Osteocyte (in vitro differentiated cells): ENCODE measurements at regions not wholly inside any gene's neighbourhood (a gene's known extent, or its start where the extent isn't known, plus 50 kb on each side); places are given as distances from the start of the nearest gene placed in this dataset.

Experiments
- DNase-seq: peaks from one replicate; pipeline ENCODE4 v3.0.0; 2021; ENCODE audit warnings: mixed read lengths; ENCODE audit not compliant: unreplicated experiment; ENCODE audit errors: extremely low spot score
- H3K27ac Mint-ChIP-seq: one replicate; pipeline ENCODE4 v1.8.0; 2021; ENCODE audit warnings: mild to moderate bottlenecking, mixed read lengths; ENCODE audit not compliant: unreplicated experiment
- H3K27me3 Mint-ChIP-seq: one replicate; pipeline ENCODE4 v1.8.0; 2021; ENCODE audit warnings: mixed read lengths; ENCODE audit not compliant: unreplicated experiment
- H3K36me3 Mint-ChIP-seq: one replicate; pipeline ENCODE4 v1.8.0; 2021; ENCODE audit warnings: mixed read lengths; ENCODE audit not compliant: unreplicated experiment
- H3K4me1 Mint-ChIP-seq: one replicate; pipeline ENCODE4 v1.8.0; 2021; ENCODE audit warnings: mixed read lengths; ENCODE audit not compliant: unreplicated experiment
- H3K4me3 Mint-ChIP-seq: one replicate; pipeline ENCODE4 v1.8.0; 2021; ENCODE audit warnings: mild to moderate bottlenecking, moderate library complexity, mixed read lengths; ENCODE audit not compliant: unreplicated experiment
- H3K9me3 Mint-ChIP-seq: one replicate; pipeline ENCODE4 v1.8.0; 2021; ENCODE audit warnings: mixed read lengths; ENCODE audit not compliant: unreplicated experiment
- TF ChIP-seq, protein P1 (sequence below): fragments of 200-600 bp; sonication (generic); IDR thresholded peaks from 2 replicates; pipeline ENCODE4 v1.5.0; 2021; ENCODE audit warnings: antibody characterized with exemption, mild to moderate bottlenecking, moderate library complexity

DNA sequence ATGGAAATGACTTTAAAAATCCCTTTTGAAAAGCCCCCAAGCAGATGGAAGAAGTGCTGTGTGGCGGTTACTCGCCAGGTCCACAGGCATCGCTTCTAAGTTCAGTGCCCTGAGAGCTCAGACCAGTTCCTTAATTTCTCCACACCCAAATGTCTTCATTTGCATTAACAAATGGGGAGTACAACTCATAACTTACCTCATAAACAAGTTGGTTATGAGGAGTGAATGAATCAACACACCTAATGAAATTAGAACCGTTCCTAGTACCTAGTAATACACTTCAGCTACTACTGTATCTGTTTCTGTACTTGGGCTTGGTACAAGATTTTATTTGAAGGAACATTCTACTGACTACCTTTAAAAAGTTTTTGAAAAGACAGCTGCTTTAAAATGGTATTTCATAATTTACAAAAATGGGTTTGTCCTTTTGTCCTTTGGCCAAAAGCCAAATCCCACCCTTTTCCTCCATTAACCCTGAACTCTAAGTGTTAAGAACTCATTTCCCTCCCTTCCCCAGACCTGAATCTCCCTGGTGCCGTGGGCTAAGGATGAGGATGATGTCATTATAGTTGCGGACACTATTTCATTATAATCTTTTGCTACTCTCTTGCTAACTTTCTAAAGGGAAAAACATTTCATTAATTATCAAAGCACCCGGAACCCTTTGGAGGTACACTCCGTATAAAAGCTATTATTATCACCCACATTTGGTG is 221.5 kb upstream of the CELF2 start:
- H3K4me3 Mint-ChIP-seq: peak overlapping the region; percentile 34
- no peak for DNase-seq
- H3K36me3 Mint-ChIP-seq: no peaks in the 10 kb centered on the region
- H3K9me3 Mint-ChIP-seq: no peaks in the 10 kb centered on the region
- peak overlapping the region; percentile 94 for H3K27ac Mint-ChIP-seq
- no peaks in the 10 kb centered on the region for H3K27me3 Mint-ChIP-seq
- H3K4me1 Mint-ChIP-seq: peaks cover 74% of the 10 kb centered on the region
- TF ChIP-seq, protein P1, sequence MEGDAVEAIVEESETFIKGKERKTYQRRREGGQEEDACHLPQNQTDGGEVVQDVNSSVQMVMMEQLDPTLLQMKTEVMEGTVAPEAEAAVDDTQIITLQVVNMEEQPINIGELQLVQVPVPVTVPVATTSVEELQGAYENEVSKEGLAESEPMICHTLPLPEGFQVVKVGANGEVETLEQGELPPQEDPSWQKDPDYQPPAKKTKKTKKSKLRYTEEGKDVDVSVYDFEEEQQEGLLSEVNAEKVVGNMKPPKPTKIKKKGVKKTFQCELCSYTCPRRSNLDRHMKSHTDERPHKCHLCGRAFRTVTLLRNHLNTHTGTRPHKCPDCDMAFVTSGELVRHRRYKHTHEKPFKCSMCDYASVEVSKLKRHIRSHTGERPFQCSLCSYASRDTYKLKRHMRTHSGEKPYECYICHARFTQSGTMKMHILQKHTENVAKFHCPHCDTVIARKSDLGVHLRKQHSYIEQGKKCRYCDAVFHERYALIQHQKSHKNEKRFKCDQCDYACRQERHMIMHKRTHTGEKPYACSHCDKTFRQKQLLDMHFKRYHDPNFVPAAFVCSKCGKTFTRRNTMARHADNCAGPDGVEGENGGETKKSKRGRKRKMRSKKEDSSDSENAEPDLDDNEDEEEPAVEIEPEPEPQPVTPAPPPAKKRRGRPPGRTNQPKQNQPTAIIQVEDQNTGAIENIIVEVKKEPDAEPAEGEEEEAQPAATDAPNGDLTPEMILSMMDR: no peak

DNA sequence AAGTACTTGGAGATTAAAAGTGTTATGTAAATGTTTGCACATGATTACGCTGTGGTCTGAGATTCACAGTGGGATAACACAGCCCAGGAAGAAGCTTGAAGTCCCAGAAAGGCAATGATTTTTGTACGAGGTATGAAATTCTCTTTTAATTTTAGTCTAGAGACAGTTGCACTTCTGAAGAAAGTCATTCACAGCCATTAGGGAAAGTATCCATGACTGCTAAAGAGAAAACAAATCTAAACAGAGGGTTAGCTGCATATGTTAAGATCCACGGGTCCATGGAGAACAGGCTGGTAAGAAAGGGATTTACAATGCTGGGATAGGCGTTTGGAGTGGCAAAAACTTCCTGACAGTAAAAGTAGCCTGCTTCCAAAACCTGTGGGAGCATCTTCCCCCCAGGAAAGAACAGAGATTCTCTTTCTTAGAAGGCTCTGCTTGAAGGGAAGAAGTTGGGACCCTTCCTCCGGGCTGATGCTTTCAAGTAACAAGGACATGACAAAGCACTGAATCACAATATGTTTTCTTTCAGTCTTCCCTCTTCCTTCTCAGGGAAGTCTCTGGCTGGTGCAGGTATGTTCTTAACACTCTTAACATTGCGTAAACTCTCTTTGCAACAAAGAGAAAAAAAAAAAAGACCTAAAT is 220.8 kb upstream of the CELF2 start:
- Mint-ChIP-seq H3K27me3 (no peaks in the 10 kb centered on the region), H3K4me1 (peaks cover 70% of the 10 kb centered on the region), H3K9me3 (peaks cover 2% of the 10 kb centered on the region), H3K4me3 (peak overlapping the region; percentile 34), H3K27ac (peak overlapping the region; percentile 94), H3K36me3 (peaks cover 2% of the 10 kb centered on the region)
- no peak for DNase-seq
- TF ChIP-seq, protein P1: no peak

DNA sequence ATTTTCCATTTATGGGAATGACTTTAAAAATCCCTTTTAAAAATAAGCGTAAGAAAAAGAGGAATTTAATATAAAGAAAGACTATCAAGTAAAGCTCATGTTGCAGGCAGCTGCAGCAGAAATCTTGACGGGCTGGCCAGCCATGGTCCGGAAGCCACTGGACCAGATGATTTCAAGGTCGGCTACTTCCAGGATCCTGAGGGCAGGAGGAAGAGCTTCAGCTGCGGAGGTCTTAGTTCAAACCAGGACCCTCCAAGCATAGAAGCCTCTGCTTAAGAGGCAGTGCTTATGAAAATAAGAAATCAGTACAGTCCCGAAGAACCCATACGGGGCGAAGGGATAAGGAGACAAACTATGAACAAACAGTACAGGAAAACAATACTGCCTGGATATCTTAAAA is 220.2 kb upstream of the CELF2 start:
- Mint-ChIP-seq H3K27ac (peak overlapping the region; percentile 94), H3K4me3 (peak overlapping the region; percentile 34), H3K4me1 (peaks cover 64% of the 10 kb centered on the region), H3K9me3 (peaks cover 4% of the 10 kb centered on the region), H3K27me3 (no peaks in the 10 kb centered on the region), H3K36me3 (peaks cover 3% of the 10 kb centered on the region)
- TF ChIP-seq, protein P1: no peak
- DNase-seq: no peak

DNA sequence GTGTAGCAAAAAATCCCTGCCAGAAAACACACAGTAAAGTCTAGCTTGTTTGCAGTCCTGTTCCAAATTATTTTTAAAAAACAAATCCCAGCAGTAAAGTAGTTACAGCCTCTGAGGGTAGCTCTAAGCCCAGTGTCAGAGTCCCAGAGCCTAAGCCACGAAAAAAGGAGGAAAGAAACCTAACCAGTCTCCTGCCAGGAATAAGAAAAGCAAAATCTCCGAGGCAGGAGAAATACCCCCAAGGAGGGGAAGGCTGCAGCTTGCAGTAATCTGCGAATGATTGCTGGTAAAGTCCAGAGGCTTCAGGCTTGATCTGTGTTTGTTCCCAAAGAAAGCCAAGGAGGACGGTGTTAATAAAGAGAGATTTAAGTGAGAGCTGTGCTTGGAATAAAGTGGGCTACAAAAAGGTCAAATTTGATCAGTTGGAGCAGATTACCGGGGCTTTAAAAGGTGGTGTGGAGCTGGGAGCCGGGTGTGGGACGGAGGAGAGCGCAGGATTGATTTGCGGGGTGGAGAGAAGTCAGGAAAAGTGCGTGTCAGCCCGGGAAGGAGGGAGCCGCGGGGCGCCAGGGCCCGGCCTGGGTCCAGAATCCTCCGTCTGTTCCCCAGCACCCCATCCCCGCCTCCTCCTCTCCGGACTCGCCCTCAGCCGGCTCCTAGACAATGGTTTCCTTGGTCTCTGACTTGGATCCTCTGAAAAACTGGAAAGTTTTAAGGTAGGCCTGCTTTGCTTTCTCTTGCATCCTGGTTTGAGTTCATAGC is 219.4 kb upstream of the CELF2 start:
- DNase-seq: no peak
- Mint-ChIP-seq H3K4me1 (peaks cover 56% of the 10 kb centered on the region), H3K9me3 (peaks cover 4% of the 10 kb centered on the region), H3K36me3 (peaks cover 3% of the 10 kb centered on the region), H3K27me3 (no peaks in the 10 kb centered on the region), H3K27ac (peak overlapping the region; percentile 94), H3K4me3 (peak overlapping the region; percentile 60)
- TF ChIP-seq, protein P1: peak; percentile 23

DNA sequence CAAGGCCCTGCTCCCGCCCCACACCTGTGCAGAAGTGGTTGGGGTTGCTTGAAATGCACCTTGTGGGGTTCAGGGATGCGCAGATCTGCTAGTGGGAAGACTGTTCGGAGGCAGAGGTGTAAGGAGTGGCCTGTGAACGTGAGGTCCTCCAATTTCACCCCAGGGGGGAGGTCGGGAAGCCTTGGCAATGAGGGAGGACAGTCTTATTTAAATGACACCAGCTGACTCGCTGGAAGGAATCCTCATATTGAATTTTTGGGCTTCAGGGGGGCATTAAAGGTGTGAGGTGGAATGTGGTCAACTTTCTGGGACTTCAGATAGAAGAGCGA is 218.8 kb upstream of the CELF2 start:
- Mint-ChIP-seq H3K9me3 (peaks cover 4% of the 10 kb centered on the region), H3K27ac (peak overlapping the region; percentile 94), H3K4me3 (peak overlapping the region; percentile 58), H3K36me3 (peaks cover 3% of the 10 kb centered on the region), H3K4me1 (peaks cover 53% of the 10 kb centered on the region), H3K27me3 (no peaks in the 10 kb centered on the region)
- no peak for DNase-seq
- TF ChIP-seq, protein P1: no peak
